Gastroesophageal sphincter (tissue), 4 donors: ENCODE measurements at regions not wholly inside any gene's neighbourhood (a gene's known extent, or its start where the extent isn't known, plus 50 kb on each side); places are given as distances from the start of the nearest gene placed in this dataset.

ENCODE experiments used
- ATAC-seq: fragments of 150-250 bp; one replicate; pipeline ENCODE4 v1.9.1; 2016; ENCODE audit warnings: mild to moderate bottlenecking, moderate library complexity
- H3K27ac ChIP-seq, 4 donors: fragments of 200-600 bp; sonication (generic) in 3 of 4; 1 replicate in 3 of 4; 2 replicates in 1 of 4; pipeline ENCODE4 v1.5.1; 2016 to 2019
- H3K27me3 ChIP-seq: fragments of 200-600 bp; sonication (generic); one replicate; pipeline ENCODE4 v1.5.1; 2019
- H3K36me3 ChIP-seq, 2 donors: fragments of 200-600 bp; sonication (generic); one replicate each; pipeline ENCODE4 v1.5.1; 2019; ENCODE audit warnings: control low read depth in 1 of 2
- H3K4me1 ChIP-seq, 3 donors: fragments of 200-600 bp; sonication (generic); 1 replicate in 2 of 3; 2 replicates in 1 of 3; pipeline ENCODE4 v1.5.1; 2016 to 2019; ENCODE audit warnings: control low read depth in 2 of 3
- H3K4me3 ChIP-seq, 2 donors: fragments of 200-600 bp; sonication (generic); one replicate each; pipeline ENCODE4 v1.5.1; 2019; ENCODE audit warnings: mild to moderate bottlenecking in 1 of 2, moderate library complexity in 1 of 2
- H3K9me3 ChIP-seq, 3 donors: fragments of 200-600 bp; sonication (generic); one replicate each; pipeline ENCODE4 v1.5.1; 2017 to 2019; ENCODE audit warnings: control low read depth in 2 of 3
- CTCF ChIP-seq, 4 experiments: fragments of 200-600 bp in 2 of 4; fragments of 450-650 bp in 2 of 4; sonication (generic) in 1 of 4; IDR thresholded peaks; one replicate each; pipeline ENCODE4 v1.5.1; 2017 to 2019; ENCODE audit warnings: antibody characterized with exemption in 4 of 4, mild to moderate bottlenecking in 2 of 4, moderate library complexity in 2 of 4
- EP300 ChIP-seq: sonication (generic); formaldehyde crosslinking; IDR thresholded peaks from one replicate; pipeline ENCODE4 v1.6.1; 2017; ENCODE audit warnings: antibody characterized with exemption, mild to moderate bottlenecking
- POLR2A ChIP-seq, 2 donors: fragments of 450-650 bp; IDR thresholded peaks; one replicate each; pipeline ENCODE4 v1.6.1; 2017; ENCODE audit warnings: antibody characterized with exemption in 2 of 2, mild to moderate bottlenecking in 2 of 2, moderate library complexity in 1 of 2
- POLR2AphosphoS5 ChIP-seq: sonication (generic); formaldehyde crosslinking; IDR thresholded peaks from one replicate; pipeline ENCODE4 v1.6.1; 2017; ENCODE audit warnings: antibody characterized with exemption
- WGBS, 2 donors: methylation state at CpG; one replicate each; pipeline ENCODE4 v1.1.5; 2018; ENCODE audit warnings: low coverage in 1 of 2; 5-methylcytosine and 5-hydroxymethylcytosine counted together

GRCh38 chr6:11486959-11487358, 50.6 kb upstream of the TMEM170B start:
- no peaks in the 10 kb centered on the region for H3K36me3 ChIP-seq
- H3K4me1 ChIP-seq: peaks cover 0 to 22% (median 0%) of the 10 kb centered on the region in 3 donors
- no peak for ATAC-seq
- no peaks in the 10 kb centered on the region for H3K9me3 ChIP-seq
- no peak overlapping the region for H3K27ac ChIP-seq
- TF ChIP-seq CTCF (IDR thresholded peaks at IDR 0.05) (no peak), POLR2A (IDR thresholded peaks at IDR 0.05) (no peak), EP300 (no peak), POLR2AphosphoS5 (no peak)
- H3K4me3 ChIP-seq: no peak overlapping the region
- WGBS, 2 donors: 100% methylated on average over 2 of the region's 2 CpGs; no CpG with 5 or more reads in 1 of the 2 donors
- H3K27me3 ChIP-seq: no peaks in the 10 kb centered on the region

- TF ChIP-seq EP300 (no peak), POLR2A (IDR thresholded peaks at IDR 0.05) (no peak), POLR2AphosphoS5 (no peak), CTCF (IDR thresholded peaks at IDR 0.05) (no peak)
- ATAC-seq: no peak
- WGBS, 2 donors: 67 to 92% methylated on average over 1 to 7 of the region's 7 CpGs
These were observed 51.1 kb upstream of the TMEM170B start for GRCh38 chr6:11486486-11486885.

GRCh38 chr6:11486051-11486450, 51.5 kb upstream of the TMEM170B start:
- Histone ChIP-seq H3K9me3 (no peaks in the 10 kb centered on the region), H3K36me3 (no peaks in the 10 kb centered on the region), H3K27me3 (no peaks in the 10 kb centered on the region), H3K4me1 (peaks cover 0 to 22% (median 0%) of the 10 kb centered on the region in 3 donors), H3K4me3 (no peak overlapping the region), H3K27ac (no peak overlapping the region)
- ATAC-seq: no peak
- TF ChIP-seq POLR2AphosphoS5 (no peak), POLR2A (IDR thresholded peaks at IDR 0.05) (no peak), EP300 (no peak), CTCF (IDR thresholded peaks at IDR 0.05) (no peak)
- 78 to 82% methylated on average over 1 to 2 of the region's 2 CpGs for WGBS, 2 donors

More at GRCh38 chr6:11486486-11486885, 51.1 kb upstream of the TMEM170B start:
- H3K27me3 ChIP-seq: no peaks in the 10 kb centered on the region
- no peak overlapping the region for H3K27ac ChIP-seq
- H3K36me3 ChIP-seq: no peaks in the 10 kb centered on the region
- H3K4me1 ChIP-seq: peaks cover 0 to 22% (median 0%) of the 10 kb centered on the region in 3 donors
- H3K9me3 ChIP-seq: no peaks in the 10 kb centered on the region
- no peak overlapping the region for H3K4me3 ChIP-seq

GRCh38 chr6:11485271-11485670, 52.3 kb upstream of the TMEM170B start:
- Histone ChIP-seq H3K4me1 (peaks cover 0 to 22% (median 0%) of the 10 kb centered on the region in 3 donors), H3K36me3 (no peaks in the 10 kb centered on the region), H3K9me3 (no peaks in the 10 kb centered on the region), H3K4me3 (no peak overlapping the region), H3K27me3 (no peaks in the 10 kb centered on the region), H3K27ac (no peak overlapping the region)
- no peak for TF ChIP-seq CTCF (IDR thresholded peaks at IDR 0.05)
- no peak for TF ChIP-seq EP300
- no peak for TF ChIP-seq POLR2AphosphoS5
- TF ChIP-seq POLR2A (IDR thresholded peaks at IDR 0.05): no peak
- WGBS, 2 donors: 77 to 95% methylated on average over 3 to 4 of the region's 4 CpGs
- ATAC-seq: no peak

GRCh38 chr6:11484441-11484840, 53.1 kb upstream of the TMEM170B start:
- TF ChIP-seq CTCF (IDR thresholded peaks at IDR 0.05) (no peak), POLR2AphosphoS5 (peak; percentile 5)
- 9 to 24% methylated on average over 2 of the region's 2 CpGs for WGBS, 2 donors
- H3K27ac ChIP-seq: no peak overlapping the region
- H3K36me3 ChIP-seq: no peaks in the 10 kb centered on the region
- no peak overlapping the region for H3K4me3 ChIP-seq
- H3K27me3 ChIP-seq: no peaks in the 10 kb centered on the region
- ATAC-seq: no peak
- H3K9me3 ChIP-seq: no peaks in the 10 kb centered on the region
- peaks cover 0 to 22% (median 0%) of the 10 kb centered on the region in 3 donors for H3K4me1 ChIP-seq
